Parathyroid adenoma (tissue), 2 donors: ENCODE measurements at regions not wholly inside any gene's neighbourhood (a gene's known extent, or its start where the extent isn't known, plus 50 kb on each side); places are given as distances from the start of the nearest gene placed in this dataset.
"Not testable (repeated sequence)": the region's sequence is repeated elsewhere in the genome, so short reads cannot be mapped to it uniquely, and the experiment has no call there.

Experiments
- H2AFZ ChIP-seq: fragments of 300-600 bp; sonication (generic); one replicate; pipeline ENCODE4 v1.7.0; 2017; ENCODE audit warnings: antibody characterized with exemption, mild to moderate bottlenecking
- H3K27ac ChIP-seq: fragments of 300-600 bp; sonication (generic); one replicate; pipeline ENCODE4 v1.7.0; 2017
- H3K27me3 ChIP-seq: fragments of 300-600 bp; sonication (generic); one replicate; pipeline ENCODE4 v1.7.0; 2017; ENCODE audit warnings: low read length; ENCODE audit not compliant: control insufficient read depth, insufficient read depth
- H3K36me3 ChIP-seq: fragments of 300-600 bp; sonication (generic); one replicate; pipeline ENCODE4 v1.7.0; 2017; ENCODE audit warnings: low read length; ENCODE audit not compliant: control insufficient read depth, insufficient read depth
- H3K4me1 ChIP-seq: fragments of 300-600 bp; sonication (generic); one replicate; pipeline ENCODE4 v1.7.0; 2017; ENCODE audit warnings: control low read depth
- H3K4me2 ChIP-seq: fragments of 300-600 bp; sonication (generic); one replicate; pipeline ENCODE4 v1.7.0; 2017; ENCODE audit warnings: low read length
- H3K4me3 ChIP-seq: fragments of 300-600 bp; sonication (generic); one replicate; pipeline ENCODE4 v1.7.0; 2017; ENCODE audit warnings: low read depth, low read length
- H3K79me2 ChIP-seq: fragments of 300-600 bp; sonication (generic); one replicate; pipeline ENCODE4 v1.7.0; 2017; ENCODE audit warnings: control low read depth
- H3K9ac ChIP-seq: fragments of 300-600 bp; sonication (generic); one replicate; pipeline ENCODE4 v1.7.0; 2017; ENCODE audit warnings: mild to moderate bottlenecking
- H3K9me3 ChIP-seq: fragments of 300-600 bp; sonication (generic); one replicate; pipeline ENCODE4 v1.7.0; 2017; ENCODE audit warnings: low read length; ENCODE audit not compliant: control insufficient read depth
- TF ChIP-seq, protein P1 (sequence below): fragments of 300-600 bp; sonication (generic); IDR thresholded peaks from one replicate; pipeline ENCODE4 v1.7.0; 2017; ENCODE audit warnings: antibody characterized with exemption, mild to moderate bottlenecking
- donor health status: primary hyperparathyroidism.

- no peaks in the 10 kb centered on the region for H3K36me3 ChIP-seq
- H3K4me1 ChIP-seq, result no peaks in the 10 kb centered on the region
- H3K9me3 ChIP-seq, result no peaks in the 10 kb centered on the region
- H3K4me3 ChIP-seq, result no peak overlapping the region
- no peaks in the 10 kb centered on the region for H3K27me3 ChIP-seq
- no peak overlapping the region for H2AFZ ChIP-seq
- TF ChIP-seq, protein P1, sequence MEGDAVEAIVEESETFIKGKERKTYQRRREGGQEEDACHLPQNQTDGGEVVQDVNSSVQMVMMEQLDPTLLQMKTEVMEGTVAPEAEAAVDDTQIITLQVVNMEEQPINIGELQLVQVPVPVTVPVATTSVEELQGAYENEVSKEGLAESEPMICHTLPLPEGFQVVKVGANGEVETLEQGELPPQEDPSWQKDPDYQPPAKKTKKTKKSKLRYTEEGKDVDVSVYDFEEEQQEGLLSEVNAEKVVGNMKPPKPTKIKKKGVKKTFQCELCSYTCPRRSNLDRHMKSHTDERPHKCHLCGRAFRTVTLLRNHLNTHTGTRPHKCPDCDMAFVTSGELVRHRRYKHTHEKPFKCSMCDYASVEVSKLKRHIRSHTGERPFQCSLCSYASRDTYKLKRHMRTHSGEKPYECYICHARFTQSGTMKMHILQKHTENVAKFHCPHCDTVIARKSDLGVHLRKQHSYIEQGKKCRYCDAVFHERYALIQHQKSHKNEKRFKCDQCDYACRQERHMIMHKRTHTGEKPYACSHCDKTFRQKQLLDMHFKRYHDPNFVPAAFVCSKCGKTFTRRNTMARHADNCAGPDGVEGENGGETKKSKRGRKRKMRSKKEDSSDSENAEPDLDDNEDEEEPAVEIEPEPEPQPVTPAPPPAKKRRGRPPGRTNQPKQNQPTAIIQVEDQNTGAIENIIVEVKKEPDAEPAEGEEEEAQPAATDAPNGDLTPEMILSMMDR, result no peak
- H3K79me2 ChIP-seq, result no peaks in the 10 kb centered on the region
- no peak overlapping the region for H3K4me2 ChIP-seq
- no peak overlapping the region for H3K27ac ChIP-seq
- H3K9ac ChIP-seq, result no peak overlapping the region
These were observed 1502.4 kb upstream of the TENM4 start for GRCh38 chr11:80943226-80943625.

DNA sequence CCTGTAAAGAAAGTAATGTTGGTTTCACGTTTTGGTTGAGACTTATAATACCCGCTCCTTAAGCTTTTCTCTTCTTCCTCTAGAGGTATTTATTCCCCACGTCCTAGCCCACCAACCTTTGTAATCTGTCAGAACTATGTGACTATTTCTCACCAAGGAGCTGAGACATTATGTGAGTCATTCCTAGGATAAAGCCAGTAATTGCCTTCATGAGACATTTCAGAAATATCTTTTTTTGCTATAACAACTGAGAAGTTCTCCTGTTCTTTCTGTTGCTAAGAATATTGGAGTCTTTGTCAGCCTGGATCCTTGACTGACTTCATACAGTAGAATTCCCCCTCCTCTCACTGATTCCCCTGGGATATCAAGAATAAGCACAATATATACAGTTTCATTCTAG, 1497.0 kb upstream of the TENM4 start:
- no peaks in the 10 kb centered on the region for H3K27me3 ChIP-seq

GRCh38 chr11:80930038-80930437, 1489.2 kb upstream of the TENM4 start:
- Histone ChIP-seq H3K9me3 (no peaks in the 10 kb centered on the region), H3K4me1 (no peaks in the 10 kb centered on the region), H3K4me2 (no peak overlapping the region), H3K79me2 (no peaks in the 10 kb centered on the region), H3K9ac (no peak overlapping the region), H3K27me3 (no peaks in the 10 kb centered on the region), H3K4me3 (no peak overlapping the region), H3K27ac (no peak overlapping the region), H3K36me3 (no peaks in the 10 kb centered on the region), H2AFZ (no peak overlapping the region)
- TF ChIP-seq, protein P1, result no peak

More for the DNA sequence above, 1497.0 kb upstream of the TENM4 start:
- Histone ChIP-seq H3K4me2 (no peak overlapping the region), H3K9ac (no peak overlapping the region), H2AFZ (no peak overlapping the region), H3K4me1 (no peaks in the 10 kb centered on the region), H3K9me3 (no peaks in the 10 kb centered on the region), H3K36me3 (no peaks in the 10 kb centered on the region), H3K27ac (no peak overlapping the region), H3K4me3 (no peak overlapping the region), H3K79me2 (no peaks in the 10 kb centered on the region)
- TF ChIP-seq, protein P1, result no peak

DNA sequence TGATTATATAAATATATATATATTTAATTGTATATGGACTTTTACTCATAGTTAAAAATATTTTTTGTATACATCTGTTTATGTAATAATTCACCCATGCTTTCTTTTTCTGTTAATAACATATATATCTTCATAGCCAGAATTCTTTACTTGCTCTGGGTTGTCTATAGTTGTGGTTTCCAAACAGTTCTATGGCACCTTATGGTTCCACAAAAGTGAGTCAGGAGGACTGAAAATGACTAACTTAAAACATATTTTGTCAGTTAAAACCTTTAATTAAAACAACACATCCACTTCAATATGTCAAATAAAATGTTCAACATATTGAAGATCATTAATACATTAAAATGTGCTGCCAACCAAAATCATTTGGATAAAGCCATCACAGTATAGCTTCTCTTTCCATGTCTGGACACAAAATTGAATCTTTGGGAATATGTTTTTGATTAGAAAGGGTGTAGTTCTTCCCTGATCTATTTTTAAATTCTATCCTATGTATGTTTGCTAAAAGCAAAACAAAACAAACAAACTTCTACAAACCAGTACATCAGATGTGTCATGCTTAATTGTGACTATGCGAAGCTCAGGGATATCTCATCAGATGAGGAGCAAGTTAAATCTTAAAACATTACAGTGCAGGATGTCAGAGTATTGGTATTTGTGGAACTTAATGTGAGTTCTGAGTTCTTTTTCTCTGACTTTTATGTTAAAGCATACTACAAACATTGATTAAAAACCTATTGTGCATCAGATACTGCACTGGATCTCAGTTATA, 1488.4 kb upstream of the TENM4 start:
- H3K36me3 ChIP-seq, result no peaks in the 10 kb centered on the region
- H3K4me3 ChIP-seq, result no peak overlapping the region
- H3K27me3 ChIP-seq, result no peaks in the 10 kb centered on the region
- H3K27ac ChIP-seq, result no peak overlapping the region
- no peak overlapping the region for H3K9ac ChIP-seq
- H2AFZ ChIP-seq, result no peak overlapping the region
- no peaks in the 10 kb centered on the region for H3K79me2 ChIP-seq
- H3K9me3 ChIP-seq, result no peaks in the 10 kb centered on the region
- H3K4me1 ChIP-seq, result no peaks in the 10 kb centered on the region
- no peak overlapping the region for H3K4me2 ChIP-seq
- TF ChIP-seq, protein P1, result no peak

DNA sequence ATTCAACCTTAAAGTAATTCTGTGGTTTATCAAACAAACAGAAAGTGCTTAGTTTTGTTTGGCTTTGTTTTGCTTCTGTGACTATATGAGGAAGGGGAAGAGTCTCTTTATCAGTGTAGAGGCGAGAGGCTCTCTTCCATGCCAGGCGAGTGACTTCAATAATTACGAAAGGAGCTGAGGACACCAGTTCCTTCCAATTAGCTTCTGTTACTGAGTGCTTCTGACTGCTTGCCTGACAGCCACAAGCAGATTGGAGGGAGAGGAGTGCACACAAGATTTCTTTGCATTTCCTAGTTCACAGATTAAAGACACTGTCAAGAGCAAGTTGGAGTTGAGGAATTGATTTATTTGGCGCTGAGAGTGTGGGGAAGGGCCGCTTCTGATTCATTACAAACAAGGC, 1484.5 kb upstream of the TENM4 start:
- TF ChIP-seq, protein P1, result no peak
- H3K4me1 ChIP-seq, result no peaks in the 10 kb centered on the region
- H3K4me3 ChIP-seq, result no peak overlapping the region
- H3K9ac ChIP-seq, result no peak overlapping the region
- no peak overlapping the region for H3K4me2 ChIP-seq
- no peaks in the 10 kb centered on the region for H3K79me2 ChIP-seq
- no peak overlapping the region for H2AFZ ChIP-seq
- no peak overlapping the region for H3K27ac ChIP-seq
- H3K9me3 ChIP-seq, result no peaks in the 10 kb centered on the region
- H3K36me3 ChIP-seq, result no peaks in the 10 kb centered on the region
- H3K27me3 ChIP-seq, result no peaks in the 10 kb centered on the region

GRCh38 chr11:80921310-80921709, 1480.5 kb upstream of the TENM4 start:
- not testable (repeated sequence) for H3K4me3 ChIP-seq, H3K4me1 ChIP-seq, H3K9ac ChIP-seq, H2AFZ ChIP-seq, H3K27ac ChIP-seq, H3K36me3 ChIP-seq, H3K79me2 ChIP-seq, H3K27me3 ChIP-seq, H3K4me2 ChIP-seq, H3K9me3 ChIP-seq
